HL-60 (cell line): ENCODE measurements at regions not wholly inside any gene's neighbourhood (a gene's known extent, or its start where the extent isn't known, plus 50 kb on each side); places are given as distances from the start of the nearest gene placed in this dataset.

Experiments
- GABPA ChIP-seq: IDR thresholded peaks from 2 replicates; pipeline ENCODE4 v1.6.1; 2012; ENCODE audit warnings: low read depth
- TF ChIP-seq, protein P1 (sequence below): IDR thresholded peaks from one replicate; pipeline ENCODE4 v1.5.1; 2011; ENCODE audit warnings: low read length, control low read depth, inconsistent platforms; ENCODE audit not compliant: insufficient read depth

DNA sequence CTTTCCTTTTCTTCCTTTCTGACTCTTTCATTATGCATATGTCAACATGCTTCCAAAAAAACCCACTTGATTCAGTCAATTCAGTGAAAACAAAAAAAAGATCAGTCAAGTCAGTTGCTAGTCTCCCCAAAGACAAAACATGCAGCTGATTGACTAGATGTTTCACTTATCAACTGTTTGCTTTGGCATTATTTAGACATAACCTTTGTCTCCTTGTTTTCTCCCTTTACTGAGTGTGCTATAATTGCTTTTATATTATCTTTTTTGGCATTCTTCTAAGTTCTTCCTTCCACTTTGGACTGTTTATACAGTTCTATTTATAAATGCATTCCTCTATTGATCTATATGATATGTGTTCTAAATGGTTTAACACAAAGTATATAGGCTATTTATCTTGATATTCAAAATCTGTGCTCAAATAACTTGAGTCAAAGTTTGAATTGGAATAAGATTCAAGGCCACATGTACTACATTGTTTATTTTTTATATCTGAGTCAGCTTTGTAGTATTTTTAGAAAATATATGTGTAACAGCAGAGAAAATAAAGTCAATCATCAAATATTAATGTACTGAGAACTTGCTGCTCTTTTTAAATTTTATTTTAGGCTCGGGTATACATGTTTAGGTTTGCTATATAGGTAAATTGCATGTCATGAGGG is 260.5 kb downstream of the CENPW start:
- TF ChIP-seq, protein P1, sequence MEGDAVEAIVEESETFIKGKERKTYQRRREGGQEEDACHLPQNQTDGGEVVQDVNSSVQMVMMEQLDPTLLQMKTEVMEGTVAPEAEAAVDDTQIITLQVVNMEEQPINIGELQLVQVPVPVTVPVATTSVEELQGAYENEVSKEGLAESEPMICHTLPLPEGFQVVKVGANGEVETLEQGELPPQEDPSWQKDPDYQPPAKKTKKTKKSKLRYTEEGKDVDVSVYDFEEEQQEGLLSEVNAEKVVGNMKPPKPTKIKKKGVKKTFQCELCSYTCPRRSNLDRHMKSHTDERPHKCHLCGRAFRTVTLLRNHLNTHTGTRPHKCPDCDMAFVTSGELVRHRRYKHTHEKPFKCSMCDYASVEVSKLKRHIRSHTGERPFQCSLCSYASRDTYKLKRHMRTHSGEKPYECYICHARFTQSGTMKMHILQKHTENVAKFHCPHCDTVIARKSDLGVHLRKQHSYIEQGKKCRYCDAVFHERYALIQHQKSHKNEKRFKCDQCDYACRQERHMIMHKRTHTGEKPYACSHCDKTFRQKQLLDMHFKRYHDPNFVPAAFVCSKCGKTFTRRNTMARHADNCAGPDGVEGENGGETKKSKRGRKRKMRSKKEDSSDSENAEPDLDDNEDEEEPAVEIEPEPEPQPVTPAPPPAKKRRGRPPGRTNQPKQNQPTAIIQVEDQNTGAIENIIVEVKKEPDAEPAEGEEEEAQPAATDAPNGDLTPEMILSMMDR: no peak
- no peak for TF ChIP-seq GABPA
